ENCODE measurements at regions not wholly inside any gene's neighbourhood (a gene's known extent, or its start where the extent isn't known, plus 50 kb on each side); places are given as distances from the start of the nearest gene placed in this dataset.
"Not testable (repeated sequence)": the region's sequence is repeated elsewhere in the genome, so short reads cannot be mapped to it uniquely, and the experiment has no call there.

GRCh38 chr17:46417261-46417660, 55.7 kb upstream of the ARL17B start:
- H3K4me2 ChIP-seq (replicated peaks; ENCODE audit: extremely low read depth, low read length, poor library complexity, severe bottlenecking); H3K36me3 ChIP-seq (replicated peaks in 1 of 2; ENCODE audit: control insufficient read depth in 1 of 2, insufficient read depth in 2 of 2, low read length in 2 of 2); H4K20me1 ChIP-seq (ENCODE audit: insufficient read depth, low read length); H3K4me3 ChIP-seq (replicated peaks in 1 of 3; ENCODE audit: low read depth in 2 of 3, low read length in 3 of 3); H3K9me3 Mint-ChIP-seq; H3K9ac ChIP-seq (ENCODE audit: insufficient read depth, low read length, poor library complexity, severe bottlenecking); H3K4me1 ChIP-seq (ENCODE audit: control insufficient read depth in 1 of 2, insufficient read depth in 2 of 2, low read length in 2 of 2); H3K4me1 Mint-ChIP-seq; H3K27ac Mint-ChIP-seq; H2AFZ ChIP-seq (ENCODE audit: insufficient read depth, low read depth, low read length, poor library complexity, severe bottlenecking); H3K4me3 Mint-ChIP-seq; H3K27me3 Mint-ChIP-seq (ENCODE audit: low read depth in 3 of 3); DNase-seq; H3K79me2 ChIP-seq (ENCODE audit: insufficient read depth, low read length); H3K27me3 ChIP-seq (ENCODE audit: control insufficient read depth in 2 of 2, insufficient read depth in 2 of 2, low read length in 2 of 2); H3K27ac ChIP-seq (ENCODE audit: low read depth in 1 of 2, low read length in 2 of 2); H3K36me3 Mint-ChIP-seq; intact Hi-C loops (cut with micrococcal nuclease); H3K9me3 ChIP-seq (replicated peaks in 1 of 2; ENCODE audit: control insufficient read depth in 1 of 2, insufficient read depth in 1 of 2, low read length in 2 of 2): not testable (repeated sequence)
- WGBS (ENCODE audit: insufficient coverage), result no CpG with 5 or more reads among the region's 1 CpG

GRCh38 chr17:46414559-46414958, 53.0 kb upstream of the ARL17B start:
- H3K4me3 ChIP-seq (replicated peaks in 1 of 3; ENCODE audit: low read depth in 2 of 3, low read length in 3 of 3); H3K4me2 ChIP-seq (replicated peaks; ENCODE audit: extremely low read depth, low read length, poor library complexity, severe bottlenecking); H3K79me2 ChIP-seq (ENCODE audit: insufficient read depth, low read length); H3K27ac Mint-ChIP-seq; H3K4me1 Mint-ChIP-seq; H3K4me1 ChIP-seq (ENCODE audit: control insufficient read depth in 1 of 2, insufficient read depth in 2 of 2, low read length in 2 of 2); H2AFZ ChIP-seq (ENCODE audit: insufficient read depth, low read depth, low read length, poor library complexity, severe bottlenecking); intact Hi-C loops (cut with micrococcal nuclease); H3K27me3 ChIP-seq (ENCODE audit: control insufficient read depth in 2 of 2, insufficient read depth in 2 of 2, low read length in 2 of 2); H3K9me3 ChIP-seq (replicated peaks in 1 of 2; ENCODE audit: control insufficient read depth in 1 of 2, insufficient read depth in 1 of 2, low read length in 2 of 2); H3K36me3 Mint-ChIP-seq; H3K27me3 Mint-ChIP-seq (ENCODE audit: low read depth in 3 of 3); H3K9ac ChIP-seq (ENCODE audit: insufficient read depth, low read length, poor library complexity, severe bottlenecking); H3K27ac ChIP-seq (ENCODE audit: low read depth in 1 of 2, low read length in 2 of 2); H3K4me3 Mint-ChIP-seq; DNase-seq; H3K36me3 ChIP-seq (replicated peaks in 1 of 2; ENCODE audit: control insufficient read depth in 1 of 2, insufficient read depth in 2 of 2, low read length in 2 of 2); H3K9me3 Mint-ChIP-seq; H4K20me1 ChIP-seq (ENCODE audit: insufficient read depth, low read length): not testable (repeated sequence)
- WGBS (ENCODE audit: insufficient coverage), result no CpG with 5 or more reads among the region's 3 CpGs

- H3K4me3 Mint-ChIP-seq; H3K27me3 Mint-ChIP-seq (ENCODE audit: low read depth in 3 of 3); H3K4me1 ChIP-seq (ENCODE audit: control insufficient read depth in 1 of 2, insufficient read depth in 2 of 2, low read length in 2 of 2); H3K9ac ChIP-seq (ENCODE audit: insufficient read depth, low read length, poor library complexity, severe bottlenecking); H3K27ac ChIP-seq (ENCODE audit: low read depth in 1 of 2, low read length in 2 of 2); H4K20me1 ChIP-seq (ENCODE audit: insufficient read depth, low read length); H3K27ac Mint-ChIP-seq; H3K79me2 ChIP-seq (ENCODE audit: insufficient read depth, low read length); intact Hi-C loops (cut with micrococcal nuclease); H3K4me3 ChIP-seq (replicated peaks in 1 of 3; ENCODE audit: low read depth in 2 of 3, low read length in 3 of 3); H3K9me3 ChIP-seq (replicated peaks in 1 of 2; ENCODE audit: control insufficient read depth in 1 of 2, insufficient read depth in 1 of 2, low read length in 2 of 2); H3K36me3 Mint-ChIP-seq; DNase-seq; H3K4me2 ChIP-seq (replicated peaks; ENCODE audit: extremely low read depth, low read length, poor library complexity, severe bottlenecking); H3K9me3 Mint-ChIP-seq; H2AFZ ChIP-seq (ENCODE audit: insufficient read depth, low read depth, low read length, poor library complexity, severe bottlenecking); H3K4me1 Mint-ChIP-seq; H3K36me3 ChIP-seq (replicated peaks in 1 of 2; ENCODE audit: control insufficient read depth in 1 of 2, insufficient read depth in 2 of 2, low read length in 2 of 2); H3K27me3 ChIP-seq (ENCODE audit: control insufficient read depth in 2 of 2, insufficient read depth in 2 of 2, low read length in 2 of 2): not testable (repeated sequence)
- WGBS (ENCODE audit: insufficient coverage), result no CpG with 5 or more reads among the region's 4 CpGs
Measured at GRCh38 chr17:46412156-46412555, 50.6 kb upstream of the ARL17B start.

GRCh38 chr17:46411172-46411852, 49.7 kb upstream of the ARL17B start:
- H3K4me3 ChIP-seq (replicated peaks in 1 of 3; ENCODE audit: low read depth in 2 of 3, low read length in 3 of 3); H3K4me1 Mint-ChIP-seq; H3K36me3 Mint-ChIP-seq; H3K27me3 ChIP-seq (ENCODE audit: control insufficient read depth in 2 of 2, insufficient read depth in 2 of 2, low read length in 2 of 2); H3K4me3 Mint-ChIP-seq; H2AFZ ChIP-seq (ENCODE audit: insufficient read depth, low read depth, low read length, poor library complexity, severe bottlenecking); H3K4me2 ChIP-seq (replicated peaks; ENCODE audit: extremely low read depth, low read length, poor library complexity, severe bottlenecking); H3K9ac ChIP-seq (ENCODE audit: insufficient read depth, low read length, poor library complexity, severe bottlenecking); H4K20me1 ChIP-seq (ENCODE audit: insufficient read depth, low read length); intact Hi-C loops (cut with micrococcal nuclease); H3K4me1 ChIP-seq (ENCODE audit: control insufficient read depth in 1 of 2, insufficient read depth in 2 of 2, low read length in 2 of 2); H3K79me2 ChIP-seq (ENCODE audit: insufficient read depth, low read length); H3K9me3 ChIP-seq (replicated peaks in 1 of 2; ENCODE audit: control insufficient read depth in 1 of 2, insufficient read depth in 1 of 2, low read length in 2 of 2); H3K27ac Mint-ChIP-seq; H3K27me3 Mint-ChIP-seq (ENCODE audit: low read depth in 3 of 3); H3K9me3 Mint-ChIP-seq; H3K27ac ChIP-seq (ENCODE audit: low read depth in 1 of 2, low read length in 2 of 2); H3K36me3 ChIP-seq (replicated peaks in 1 of 2; ENCODE audit: control insufficient read depth in 1 of 2, insufficient read depth in 2 of 2, low read length in 2 of 2); DNase-seq: not testable (repeated sequence)
- no CpG with 5 or more reads among the region's 5 CpGs for WGBS (ENCODE audit: insufficient coverage)
